Upper lobe of right lung (tissue), 1 donor: ENCODE measurements at regions not wholly inside any gene's neighbourhood (a gene's known extent, or its start where the extent isn't known, plus 50 kb on each side); places are given as distances from the start of the nearest gene placed in this dataset.

Experiments
- ATAC-seq: fragments of 200-7000 bp; cut with Tn5 transposase; one replicate; pipeline ENCODE4 v1.9.1; 2020; ENCODE audit warnings: mild to moderate bottlenecking, moderate library complexity
- DNase-seq: peaks from one replicate; pipeline ENCODE4 v3.0.0-alpha.2; 2020
- H3K27ac ChIP-seq: fragments of 200-600 bp; one replicate; pipeline ENCODE4 v1.8.0; 2022
- H3K27me3 ChIP-seq: fragments of 200-600 bp; one replicate; pipeline ENCODE4 v1.8.0; 2022; ENCODE audit warnings: mild to moderate bottlenecking
- H3K36me3 ChIP-seq: fragments of 200-600 bp; one replicate; pipeline ENCODE4 v1.8.0; 2022
- H3K4me1 ChIP-seq: fragments of 200-600 bp; one replicate; pipeline ENCODE4 v1.8.0; 2022
- H3K4me3 ChIP-seq: fragments of 200-600 bp; one replicate; pipeline ENCODE4 v1.8.0; 2022; ENCODE audit warnings: mild to moderate bottlenecking
- H3K9me3 ChIP-seq: fragments of 200-600 bp; one replicate; pipeline ENCODE4 v1.8.0; 2022
- intact Hi-C: fragments of 100-400 bp; cut with DNase I; formaldehyde crosslinking; loops from one replicate; pipeline ENCODE4 v1.11.0; 2022
- TF ChIP-seq, protein P1 (sequence below): fragments of 200-600 bp; IDR thresholded peaks from one replicate; pipeline ENCODE4 v1.8.0; 2022; ENCODE audit warnings: antibody characterized with exemption
- donor health status: DM: no; HTN: yes; CAD: no; lungs with severe emphysema.

DNA sequence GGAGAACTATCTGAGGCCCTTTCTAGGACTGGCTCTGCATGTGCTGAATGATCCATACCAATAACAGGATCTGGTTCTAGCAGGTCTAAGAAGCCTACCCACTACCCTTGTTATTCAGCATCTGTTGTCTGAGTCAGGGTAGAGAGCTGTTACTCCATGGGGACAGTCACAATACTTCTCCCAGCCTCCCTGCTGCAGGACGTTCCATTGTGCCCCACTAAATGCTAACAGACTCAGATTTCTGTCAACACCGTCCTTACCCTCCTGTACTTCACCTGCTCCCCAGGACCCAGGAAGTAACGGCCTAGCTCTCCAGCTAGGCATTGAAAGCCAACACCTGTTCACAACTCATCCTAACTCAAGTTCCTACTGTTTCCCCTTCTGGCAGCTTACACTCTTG is 719.7 kb upstream of the ID2 start:
- ATAC-seq (no peak), DNase-seq (no peak)
- TF ChIP-seq, protein P1, sequence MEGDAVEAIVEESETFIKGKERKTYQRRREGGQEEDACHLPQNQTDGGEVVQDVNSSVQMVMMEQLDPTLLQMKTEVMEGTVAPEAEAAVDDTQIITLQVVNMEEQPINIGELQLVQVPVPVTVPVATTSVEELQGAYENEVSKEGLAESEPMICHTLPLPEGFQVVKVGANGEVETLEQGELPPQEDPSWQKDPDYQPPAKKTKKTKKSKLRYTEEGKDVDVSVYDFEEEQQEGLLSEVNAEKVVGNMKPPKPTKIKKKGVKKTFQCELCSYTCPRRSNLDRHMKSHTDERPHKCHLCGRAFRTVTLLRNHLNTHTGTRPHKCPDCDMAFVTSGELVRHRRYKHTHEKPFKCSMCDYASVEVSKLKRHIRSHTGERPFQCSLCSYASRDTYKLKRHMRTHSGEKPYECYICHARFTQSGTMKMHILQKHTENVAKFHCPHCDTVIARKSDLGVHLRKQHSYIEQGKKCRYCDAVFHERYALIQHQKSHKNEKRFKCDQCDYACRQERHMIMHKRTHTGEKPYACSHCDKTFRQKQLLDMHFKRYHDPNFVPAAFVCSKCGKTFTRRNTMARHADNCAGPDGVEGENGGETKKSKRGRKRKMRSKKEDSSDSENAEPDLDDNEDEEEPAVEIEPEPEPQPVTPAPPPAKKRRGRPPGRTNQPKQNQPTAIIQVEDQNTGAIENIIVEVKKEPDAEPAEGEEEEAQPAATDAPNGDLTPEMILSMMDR, result no peak
- no peak overlapping the region for H3K27ac ChIP-seq
- H3K4me3 ChIP-seq, result no peak overlapping the region
- H3K36me3 ChIP-seq, result no peaks in the 10 kb centered on the region
- no peaks in the 10 kb centered on the region for H3K27me3 ChIP-seq
- no peaks in the 10 kb centered on the region for H3K9me3 ChIP-seq
- intact Hi-C loops, result no loop called here
- no peaks in the 10 kb centered on the region for H3K4me1 ChIP-seq

DNA sequence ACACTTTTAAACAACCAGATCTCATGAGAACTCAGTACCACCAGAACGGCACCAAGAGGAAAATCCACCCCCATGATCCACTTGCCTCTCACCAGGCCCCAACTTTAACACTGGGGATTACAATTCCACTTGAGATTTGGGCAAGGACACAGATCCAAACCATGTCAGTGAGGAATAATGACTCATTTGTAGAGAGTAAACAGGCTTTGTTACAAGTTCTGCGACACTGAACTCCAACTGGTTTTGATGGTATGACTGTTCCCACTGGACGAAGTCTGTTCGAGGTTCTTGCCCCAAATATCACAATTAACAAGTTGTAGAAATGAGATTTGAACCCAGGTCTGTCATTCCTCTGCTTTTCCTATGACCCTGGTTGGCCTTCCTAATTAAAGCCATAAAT is 718.1 kb upstream of the ID2 start:
- Histone ChIP-seq H3K4me3 (no peak overlapping the region), H3K27me3 (no peaks in the 10 kb centered on the region), H3K9me3 (no peaks in the 10 kb centered on the region), H3K4me1 (no peaks in the 10 kb centered on the region), H3K36me3 (no peaks in the 10 kb centered on the region), H3K27ac (no peak overlapping the region)
- TF ChIP-seq, protein P1, result no peak
- DNase-seq, result no peak
- no peak for ATAC-seq
- intact Hi-C loops, result no loop called here

- Histone ChIP-seq H3K4me3 (no peak overlapping the region), H3K27ac (no peak overlapping the region), H3K4me1 (no peaks in the 10 kb centered on the region), H3K9me3 (no peaks in the 10 kb centered on the region), H3K27me3 (no peaks in the 10 kb centered on the region), H3K36me3 (no peaks in the 10 kb centered on the region)
- ATAC-seq (no peak), DNase-seq (no peak)
- TF ChIP-seq, protein P1, result no peak
- intact Hi-C loops, result no loop called here
Observed at GRCh38 chr2:7966032-7966431, 715.8 kb upstream of the ID2 start.

DNA sequence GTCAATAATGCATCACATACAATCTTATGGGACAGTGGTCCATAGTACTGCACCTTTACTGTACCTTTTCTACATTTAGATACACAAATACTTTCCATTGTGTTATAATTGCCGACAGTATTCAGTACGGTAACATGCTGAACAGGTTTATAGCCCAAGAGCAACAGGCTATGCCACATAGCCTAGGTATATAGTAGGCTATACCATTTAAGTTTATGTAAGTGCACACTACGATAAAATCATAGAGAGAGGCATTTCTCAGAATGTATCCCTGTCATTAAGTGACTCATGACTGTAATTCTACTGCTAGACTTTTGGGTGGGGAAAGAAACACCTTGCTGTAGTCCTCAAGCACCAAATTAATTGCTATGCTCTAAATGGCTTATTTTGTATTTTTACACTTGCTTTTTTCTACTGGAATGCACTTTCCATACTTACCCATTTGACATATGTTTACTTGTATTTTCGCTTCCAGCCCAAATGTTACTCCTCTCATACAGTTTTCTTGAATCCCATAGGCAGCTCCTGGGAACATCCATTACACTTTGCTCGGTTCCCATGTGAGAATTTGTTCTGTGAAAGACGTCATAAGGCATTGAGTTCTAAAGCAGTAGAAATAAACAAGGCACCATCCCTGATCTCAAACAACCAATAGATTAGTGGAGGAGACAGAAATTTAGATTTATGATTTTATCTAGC is 714.0 kb upstream of the ID2 start:
- Histone ChIP-seq H3K27ac (no peak overlapping the region), H3K4me3 (no peak overlapping the region), H3K9me3 (no peaks in the 10 kb centered on the region), H3K36me3 (no peaks in the 10 kb centered on the region), H3K4me1 (no peaks in the 10 kb centered on the region), H3K27me3 (no peaks in the 10 kb centered on the region)
- TF ChIP-seq, protein P1, result no peak
- DNase-seq, result no peak
- no peak for ATAC-seq
- intact Hi-C loops, result no loop called here

DNA sequence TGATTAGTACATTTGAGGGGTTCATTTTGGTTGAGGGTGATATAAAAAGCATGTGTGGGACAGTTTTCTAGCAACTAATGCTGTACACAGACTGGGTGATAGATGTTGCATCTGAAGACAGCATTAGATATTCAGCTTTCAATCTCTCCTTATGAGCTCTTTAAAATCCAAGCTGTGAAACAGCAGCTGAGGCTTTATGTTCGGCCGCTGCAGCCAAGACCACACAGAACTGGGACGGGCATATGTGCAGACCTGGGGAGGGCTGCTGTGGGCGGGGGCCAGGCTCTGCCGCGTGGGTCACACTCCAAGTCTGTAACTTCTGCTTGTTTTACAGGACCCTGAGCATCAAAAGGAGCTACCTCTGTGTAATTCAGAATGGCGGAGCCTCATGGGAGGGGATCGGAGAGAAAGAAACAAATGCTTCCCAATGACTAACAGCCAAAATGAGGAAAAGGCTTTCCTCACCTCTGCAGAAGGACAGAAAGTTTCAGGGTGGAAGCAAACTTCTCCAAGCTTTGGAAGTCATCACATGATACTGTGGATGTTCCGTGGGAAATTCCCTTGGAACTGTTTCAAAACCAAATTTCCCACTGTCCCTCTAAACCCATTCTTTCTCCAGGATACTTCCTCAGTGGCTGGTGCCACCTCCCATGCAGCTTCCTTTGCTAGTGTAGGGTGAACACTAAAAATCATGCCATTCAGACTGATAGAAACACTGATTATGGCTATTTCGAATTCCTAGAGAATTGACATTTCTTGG is 711.9 kb upstream of the ID2 start:
- Histone ChIP-seq H3K27ac (no peak overlapping the region), H3K27me3 (no peaks in the 10 kb centered on the region), H3K4me3 (no peak overlapping the region), H3K36me3 (no peaks in the 10 kb centered on the region), H3K9me3 (no peaks in the 10 kb centered on the region), H3K4me1 (no peaks in the 10 kb centered on the region)
- ATAC-seq (no peak), DNase-seq (no peak)
- TF ChIP-seq, protein P1, result no peak
- intact Hi-C loops, result no loop called here
